Osteoblast (primary cell): ENCODE measurements at regions not wholly inside any gene's neighbourhood (a gene's known extent, or its start where the extent isn't known, plus 50 kb on each side); places are given as distances from the start of the nearest gene placed in this dataset.

Experiments
- DNase-seq: peaks from one replicate; pipeline ENCODE4 v3.0.0; 2011; ENCODE audit warnings: low spot score, mixed read lengths; ENCODE audit not compliant: insufficient read length; ENCODE audit errors: missing footprints
- H2AFZ ChIP-seq: 2 replicates; pipeline ENCODE4 v1.6.0; 2011; ENCODE audit warnings: mild to moderate bottlenecking, low read length
- H3K27ac ChIP-seq: 2 replicates; pipeline ENCODE4 v1.5.1; 2011; ENCODE audit warnings: mild to moderate bottlenecking, low read depth, low read length, moderate library complexity
- H3K27me3 ChIP-seq: 2 replicates; pipeline ENCODE4 v1.6.0; 2012; ENCODE audit warnings: mild to moderate bottlenecking, control low read depth, inconsistent platforms, low read length, moderate library complexity; ENCODE audit not compliant: insufficient read depth
- H3K36me3 ChIP-seq: 2 replicates; pipeline ENCODE4 v1.5.1; 2011; ENCODE audit warnings: mild to moderate bottlenecking, low read length, control low read depth, moderate library complexity; ENCODE audit not compliant: insufficient read depth
- H3K4me1 ChIP-seq: 2 replicates; pipeline ENCODE4 v1.5.1; 2011; ENCODE audit warnings: mild to moderate bottlenecking, low read length, control low read depth, moderate library complexity; ENCODE audit not compliant: insufficient read depth
- H3K4me2 ChIP-seq: 2 replicates; pipeline ENCODE4 v1.6.0; 2011; ENCODE audit warnings: mild to moderate bottlenecking, low read length; ENCODE audit not compliant: insufficient read depth
- H3K4me3 ChIP-seq: fragments of 200-600 bp; sonication (generic); 3 replicates; pipeline ENCODE4 v1.5.1; 2012; ENCODE audit warnings: mild to moderate bottlenecking, low read length, inconsistent platforms; ENCODE audit not compliant: insufficient read depth
- H3K79me2 ChIP-seq: 2 replicates; pipeline ENCODE4 v1.6.0; 2012; ENCODE audit warnings: mild to moderate bottlenecking, low read length, control low read depth, inconsistent platforms; ENCODE audit not compliant: insufficient read depth
- H3K9me3 ChIP-seq: 2 replicates; pipeline ENCODE4 v1.5.1; 2011; ENCODE audit warnings: low read depth, low read length, control low read depth
- H4K20me1 ChIP-seq: 2 replicates; pipeline ENCODE4 v1.6.0; 2012; ENCODE audit warnings: mild to moderate bottlenecking, low read length, control low read depth; ENCODE audit not compliant: insufficient read depth
- TF ChIP-seq, protein P1 (sequence below): IDR thresholded peaks from 2 replicates; pipeline ENCODE4 v1.5.1; 2011; ENCODE audit warnings: mild to moderate bottlenecking, low read depth, low read length, moderate library complexity; ENCODE audit errors: extremely low read depth

DNA sequence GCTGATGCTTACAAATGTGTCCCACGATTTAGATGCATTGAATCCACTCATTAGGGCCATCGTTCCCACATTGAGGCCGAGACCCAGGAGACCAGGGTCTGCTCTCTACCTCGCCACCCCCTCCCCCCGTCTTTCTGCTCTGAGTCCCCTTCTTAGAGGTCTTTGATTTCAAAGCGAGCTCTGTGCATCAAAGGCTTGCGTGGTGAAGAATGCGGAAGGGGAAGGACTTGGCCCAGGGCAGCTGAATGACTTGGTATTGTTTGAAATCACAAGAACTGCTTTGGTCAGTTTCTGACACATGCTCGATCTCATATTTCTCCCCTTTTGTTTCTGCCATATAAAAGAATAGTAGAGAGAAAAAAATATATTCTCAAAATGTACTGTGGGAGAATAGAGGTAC, 78.3 kb upstream of the IRX1 start:
- no peak overlapping the region for H3K27ac ChIP-seq
- TF ChIP-seq, protein P1, sequence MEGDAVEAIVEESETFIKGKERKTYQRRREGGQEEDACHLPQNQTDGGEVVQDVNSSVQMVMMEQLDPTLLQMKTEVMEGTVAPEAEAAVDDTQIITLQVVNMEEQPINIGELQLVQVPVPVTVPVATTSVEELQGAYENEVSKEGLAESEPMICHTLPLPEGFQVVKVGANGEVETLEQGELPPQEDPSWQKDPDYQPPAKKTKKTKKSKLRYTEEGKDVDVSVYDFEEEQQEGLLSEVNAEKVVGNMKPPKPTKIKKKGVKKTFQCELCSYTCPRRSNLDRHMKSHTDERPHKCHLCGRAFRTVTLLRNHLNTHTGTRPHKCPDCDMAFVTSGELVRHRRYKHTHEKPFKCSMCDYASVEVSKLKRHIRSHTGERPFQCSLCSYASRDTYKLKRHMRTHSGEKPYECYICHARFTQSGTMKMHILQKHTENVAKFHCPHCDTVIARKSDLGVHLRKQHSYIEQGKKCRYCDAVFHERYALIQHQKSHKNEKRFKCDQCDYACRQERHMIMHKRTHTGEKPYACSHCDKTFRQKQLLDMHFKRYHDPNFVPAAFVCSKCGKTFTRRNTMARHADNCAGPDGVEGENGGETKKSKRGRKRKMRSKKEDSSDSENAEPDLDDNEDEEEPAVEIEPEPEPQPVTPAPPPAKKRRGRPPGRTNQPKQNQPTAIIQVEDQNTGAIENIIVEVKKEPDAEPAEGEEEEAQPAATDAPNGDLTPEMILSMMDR, result no peak

DNA sequence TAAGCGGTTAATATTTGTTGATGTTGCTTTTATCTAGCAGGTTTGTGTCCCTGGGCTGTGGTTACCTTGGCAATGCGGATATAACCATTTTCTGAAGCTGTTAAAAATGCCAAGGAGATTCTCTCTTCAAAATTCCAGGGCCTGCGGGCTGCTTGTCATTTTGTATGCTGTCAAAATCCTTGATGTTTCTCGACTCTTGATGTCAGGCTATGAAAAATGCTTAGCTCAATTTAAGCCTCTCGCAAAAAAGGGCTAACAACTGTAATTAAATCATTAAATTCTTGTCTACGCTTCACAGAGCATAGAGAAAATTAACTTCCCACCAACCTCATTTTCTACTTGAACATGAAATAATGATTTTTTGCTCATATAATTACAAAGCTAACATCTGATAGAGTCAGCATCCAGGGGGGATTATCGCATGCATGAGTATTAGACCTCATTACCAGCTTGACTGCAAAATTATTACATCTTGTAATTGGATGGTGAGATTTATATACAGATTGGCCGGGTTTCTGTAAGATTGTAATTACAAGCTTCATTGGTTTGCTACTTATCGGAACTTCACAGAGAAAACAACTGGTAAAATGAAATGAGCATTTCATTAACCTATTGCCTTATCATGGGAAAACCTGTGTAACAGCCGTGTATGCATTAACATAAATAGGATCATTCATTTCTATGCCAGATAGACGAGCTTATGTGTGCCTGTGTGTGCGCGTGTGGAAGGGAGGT, 83.1 kb upstream of the IRX1 start:
- Histone ChIP-seq H3K4me2 (no peak overlapping the region), H4K20me1 (no peaks in the 10 kb centered on the region), H3K36me3 (no peaks in the 10 kb centered on the region), H3K9me3 (peaks cover 3% of the 10 kb centered on the region), H3K4me1 (no peaks in the 10 kb centered on the region), H2AFZ (no peak overlapping the region), H3K27me3 (no peaks in the 10 kb centered on the region), H3K4me3 (no peak overlapping the region), H3K79me2 (no peaks in the 10 kb centered on the region), H3K27ac (no peak overlapping the region)
- DNase-seq, result no peak
- TF ChIP-seq, protein P1, result no peak

More for the DNA sequence above, 78.3 kb upstream of the IRX1 start:
- Histone ChIP-seq H3K9me3 (peaks cover 5% of the 10 kb centered on the region), H3K4me3 (no peak overlapping the region), H4K20me1 (no peaks in the 10 kb centered on the region), H3K36me3 (no peaks in the 10 kb centered on the region), H2AFZ (no peak overlapping the region), H3K4me1 (no peaks in the 10 kb centered on the region), H3K27me3 (no peaks in the 10 kb centered on the region), H3K79me2 (no peaks in the 10 kb centered on the region), H3K4me2 (no peak overlapping the region)
- no peak for DNase-seq

DNA sequence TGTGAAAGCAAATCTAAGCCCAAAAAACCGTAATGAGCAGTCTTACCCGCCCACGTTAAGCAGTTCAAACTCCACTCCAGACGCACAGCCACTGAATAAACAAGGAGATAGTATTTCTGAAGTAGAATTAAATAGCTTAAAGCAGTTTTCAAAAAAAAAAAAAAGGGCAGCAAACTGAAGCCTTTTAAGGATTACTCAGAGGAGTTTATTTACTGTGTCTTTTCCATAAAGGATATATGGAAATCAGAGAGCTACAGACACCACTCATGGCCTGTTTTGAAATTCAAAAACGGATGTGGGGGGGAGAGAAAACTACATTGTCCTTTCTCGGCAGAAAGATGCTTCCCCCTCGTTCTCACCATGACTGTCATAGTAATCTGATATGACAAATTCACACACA, 83.7 kb upstream of the IRX1 start:
- no peak for DNase-seq
- Histone ChIP-seq H3K4me1 (no peaks in the 10 kb centered on the region), H3K4me2 (no peak overlapping the region), H2AFZ (no peak overlapping the region), H3K27me3 (no peaks in the 10 kb centered on the region), H3K27ac (no peak overlapping the region), H3K9me3 (peaks cover 3% of the 10 kb centered on the region), H3K4me3 (no peak overlapping the region), H4K20me1 (no peaks in the 10 kb centered on the region), H3K36me3 (no peaks in the 10 kb centered on the region), H3K79me2 (no peaks in the 10 kb centered on the region)
- TF ChIP-seq, protein P1, result no peak

DNA sequence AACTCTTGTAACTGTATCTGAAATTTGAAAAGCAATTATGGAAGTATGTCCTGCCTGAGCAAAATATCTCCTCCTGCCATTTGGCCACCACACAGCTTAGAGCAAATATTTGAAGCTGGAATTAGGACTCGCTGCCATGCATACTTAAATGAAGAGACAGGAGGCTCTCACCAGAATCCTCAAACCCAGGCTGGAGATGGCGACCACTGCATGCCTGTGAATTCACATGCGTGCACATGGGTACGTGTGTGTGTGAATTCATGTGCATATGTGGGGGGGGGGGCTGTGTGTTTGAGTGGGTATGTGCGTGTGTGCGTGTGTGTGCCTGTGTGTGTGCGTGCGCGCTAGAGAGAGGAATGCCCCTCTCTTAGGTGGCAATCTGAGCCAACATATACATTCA, 84.1 kb upstream of the IRX1 start:
- Histone ChIP-seq H4K20me1 (no peaks in the 10 kb centered on the region), H3K4me3 (no peak overlapping the region), H3K4me1 (no peaks in the 10 kb centered on the region), H3K79me2 (no peaks in the 10 kb centered on the region), H3K4me2 (no peak overlapping the region), H3K9me3 (peaks cover 3% of the 10 kb centered on the region), H3K27ac (no peak overlapping the region), H3K36me3 (no peaks in the 10 kb centered on the region), H2AFZ (no peak overlapping the region), H3K27me3 (no peaks in the 10 kb centered on the region)
- TF ChIP-seq, protein P1, result no peak
- no peak for DNase-seq
